GM19452 (cell line): ENCODE measurements at regions not wholly inside any gene's neighbourhood (a gene's known extent, or its start where the extent isn't known, plus 50 kb on each side); places are given as distances from the start of the nearest gene placed in this dataset.

Experiments used
- ATAC-seq: cut with Tn5 transposase; IDR thresholded peaks from one replicate; pipeline ENCODE4 v1.9.1; 2021; ENCODE audit not compliant: unreplicated experiment

GRCh38 chr1:30610917-30611316 lies 112.5 kb downstream of the MATN1 start:
- ATAC-seq, result no peak

- ATAC-seq, result no peak
These were observed 113.4 kb downstream of the MATN1 start for GRCh38 chr1:30609999-30610345.

GRCh38 chr1:30609336-30609998 lies 113.9 kb downstream of the MATN1 start:
- no peak for ATAC-seq

- no peak for ATAC-seq
These were observed 115.7 kb downstream of the MATN1 start for GRCh38 chr1:30607723-30608122.

- ATAC-seq, result no peak
These were observed 117.2 kb downstream of the MATN1 start for GRCh38 chr1:30606166-30606565.

- no peak for ATAC-seq
These were observed 117.9 kb downstream of the MATN1 start for GRCh38 chr1:30605441-30605920.

- no peak for ATAC-seq
These were observed 118.5 kb downstream of the MATN1 start for GRCh38 chr1:30604801-30605440.

- ATAC-seq, result no peak
These were observed 120.1 kb downstream of the MATN1 start for GRCh38 chr1:30603081-30603858.

- ATAC-seq, result no peak
These were observed 121.9 kb downstream of the MATN1 start for GRCh38 chr1:30601316-30602085.

- no peak for ATAC-seq
These were observed 122.7 kb downstream of the MATN1 start for GRCh38 chr1:30600706-30601105.

GRCh38 chr1:30600258-30600657 lies 123.1 kb downstream of the MATN1 start:
- ATAC-seq, result no peak

- ATAC-seq, result no peak
These were observed 123.7 kb downstream of the MATN1 start for GRCh38 chr1:30599721-30600120.

- no peak for ATAC-seq
These were observed 124.7 kb downstream of the MATN1 start for GRCh38 chr1:30598571-30599114.

GRCh38 chr1:30597711-30598110 lies 125.7 kb downstream of the MATN1 start:
- ATAC-seq, result no peak

- no peak for ATAC-seq
These were observed 126.5 kb downstream of the MATN1 start for GRCh38 chr1:30596891-30597290.

GRCh38 chr1:30596470-30596869 lies 126.9 kb downstream of the MATN1 start:
- no peak for ATAC-seq

GRCh38 chr1:30589083-30589482 lies 134.3 kb downstream of the MATN1 start:
- no peak for ATAC-seq

- ATAC-seq, result no peak
These were observed 134.9 kb downstream of the MATN1 start for GRCh38 chr1:30588311-30589073.

- no peak for ATAC-seq
These were observed 136.7 kb downstream of the MATN1 start for GRCh38 chr1:30586671-30587070.

- ATAC-seq, result no peak
These were observed 143.8 kb downstream of the MATN1 start for GRCh38 chr1:30579580-30579979.
